Skeletal muscle cell (primary cell): ENCODE measurements at regions not wholly inside any gene's neighbourhood (a gene's known extent, or its start where the extent isn't known, plus 50 kb on each side); places are given as distances from the start of the nearest gene placed in this dataset.
"Not testable (repeated sequence)": the region's sequence is repeated elsewhere in the genome, so short reads cannot be mapped to it uniquely, and the experiment has no call there.

Experiments
- DNase-seq: peaks from one replicate; pipeline ENCODE4 v3.0.0-alpha.2; 2010; ENCODE audit warnings: low read depth
- H3K4me3 ChIP-seq: 2 replicates; pipeline ENCODE4 v1.5.1; 2011; ENCODE audit warnings: low read depth, mild to moderate bottlenecking, control low read depth, low read length, moderate library complexity

GRCh38 chr4:57981123-57981522, 870.9 kb upstream of the IGFBP7 start:
- no peak for DNase-seq
- H3K4me3 ChIP-seq: no peak overlapping the region

DNA sequence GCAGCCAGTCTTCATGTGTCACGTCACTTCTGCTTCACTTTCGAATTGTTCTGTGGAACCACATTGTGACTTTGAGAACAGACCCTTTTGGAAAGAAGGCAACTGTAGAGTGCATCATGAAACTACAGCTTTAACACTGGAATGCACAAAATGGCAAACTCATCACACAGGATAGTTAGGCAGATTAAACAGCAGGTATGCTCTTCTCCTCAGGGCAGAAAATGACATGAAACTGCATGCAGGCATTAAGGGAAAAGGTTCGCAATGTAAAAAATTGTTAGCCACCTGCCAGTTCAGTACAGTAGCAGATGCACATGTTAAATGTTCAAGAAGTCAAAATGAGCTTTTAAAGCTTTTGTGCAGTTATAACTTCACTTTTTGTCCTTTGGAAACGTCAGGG, 864.6 kb upstream of the IGFBP7 start:
- no peak for DNase-seq

GRCh38 chr4:57973819-57974218, 863.6 kb upstream of the IGFBP7 start:
- DNase-seq: no peak
- H3K4me3 ChIP-seq: no peak overlapping the region

More for the DNA sequence above, 864.6 kb upstream of the IGFBP7 start:
- H3K4me3 ChIP-seq: no peak overlapping the region

DNA sequence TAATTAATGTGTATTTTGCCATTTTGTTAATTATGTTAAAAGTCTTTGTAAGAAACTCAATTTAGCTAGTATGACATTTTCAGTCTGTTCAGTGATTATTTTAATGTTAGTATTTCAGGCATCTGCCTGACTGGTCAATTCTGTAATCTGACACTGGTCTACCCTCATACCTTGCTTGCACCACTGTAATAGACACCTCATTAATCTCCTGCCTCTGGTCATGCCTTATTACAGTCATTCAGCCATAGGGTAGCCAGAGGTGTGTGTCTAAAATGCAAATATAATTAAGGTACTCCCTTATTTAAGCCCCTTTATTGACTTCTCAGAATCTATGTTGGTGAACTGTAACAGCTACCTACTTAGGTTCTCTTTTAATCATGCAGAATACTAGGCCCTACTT, 861.1 kb upstream of the IGFBP7 start:
- H3K4me3 ChIP-seq: no peak overlapping the region

GRCh38 chr4:57966987-57967760, 857.0 kb upstream of the IGFBP7 start:
- DNase-seq: no peak
- H3K4me3 ChIP-seq: no peak overlapping the region

More for the DNA sequence above, 861.1 kb upstream of the IGFBP7 start:
- no peak for DNase-seq

DNA sequence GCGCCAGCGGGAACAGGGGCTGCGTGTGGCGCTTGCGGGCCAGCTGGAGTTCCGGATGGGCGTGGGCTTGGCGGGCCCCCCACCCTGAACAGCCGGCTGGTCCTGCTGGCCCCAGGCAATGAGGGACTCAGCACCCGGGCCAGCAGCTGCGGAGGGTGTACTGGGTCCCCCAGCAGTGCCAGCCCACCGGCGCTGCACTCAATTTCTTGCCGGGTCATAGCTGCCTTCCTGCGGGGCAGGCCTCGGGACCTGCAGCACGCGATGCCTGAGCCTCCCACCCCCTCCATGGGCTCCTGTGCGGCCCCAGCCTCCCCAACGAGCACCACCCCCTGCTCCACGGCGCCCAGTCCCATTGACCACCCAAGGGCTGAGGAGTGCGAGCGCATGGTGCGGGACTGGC, 855.2 kb upstream of the IGFBP7 start:
- DNase-seq, H3K4me3 ChIP-seq: not testable (repeated sequence)

DNA sequence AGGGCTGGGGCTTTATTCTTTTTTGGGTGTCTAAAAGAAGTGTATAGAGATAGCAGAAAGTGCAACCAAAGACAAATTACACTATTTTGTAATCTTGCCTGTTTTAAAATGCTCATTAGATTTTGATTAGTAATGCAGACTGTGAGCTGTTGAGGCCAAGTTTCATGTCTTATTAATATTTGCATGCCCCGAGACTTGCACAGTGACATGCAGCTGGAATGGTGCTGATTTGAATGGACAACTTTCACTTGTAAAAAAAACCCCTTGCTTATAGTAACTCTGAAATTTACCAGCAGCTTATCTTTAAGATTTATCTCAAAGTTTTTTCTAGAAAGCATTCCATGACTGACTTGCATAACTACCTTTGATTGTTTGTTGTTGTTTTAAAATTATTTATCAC, 835.1 kb upstream of the IGFBP7 start:
- no peak overlapping the region for H3K4me3 ChIP-seq
- DNase-seq: no peak

DNA sequence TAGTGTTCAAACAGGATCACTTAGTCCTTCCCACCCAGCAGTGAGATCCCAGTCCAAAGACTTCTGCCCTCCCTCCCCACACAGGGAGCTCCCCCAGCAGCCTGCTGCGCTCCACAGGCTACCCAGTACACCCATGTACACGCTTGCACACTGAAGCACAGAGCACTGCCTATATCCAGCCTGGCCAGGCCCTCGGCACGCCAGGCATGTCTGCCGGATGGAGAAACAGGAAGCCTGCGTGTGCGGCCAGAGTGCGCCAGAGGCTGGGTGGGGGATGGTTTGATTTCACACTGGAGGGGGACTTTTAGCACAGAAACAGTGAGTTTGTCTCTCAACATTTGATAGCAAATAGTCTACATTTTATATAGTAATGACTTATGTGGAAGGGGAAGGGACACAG, 833.5 kb upstream of the IGFBP7 start:
- DNase-seq: no peak
- H3K4me3 ChIP-seq: no peak overlapping the region

DNA sequence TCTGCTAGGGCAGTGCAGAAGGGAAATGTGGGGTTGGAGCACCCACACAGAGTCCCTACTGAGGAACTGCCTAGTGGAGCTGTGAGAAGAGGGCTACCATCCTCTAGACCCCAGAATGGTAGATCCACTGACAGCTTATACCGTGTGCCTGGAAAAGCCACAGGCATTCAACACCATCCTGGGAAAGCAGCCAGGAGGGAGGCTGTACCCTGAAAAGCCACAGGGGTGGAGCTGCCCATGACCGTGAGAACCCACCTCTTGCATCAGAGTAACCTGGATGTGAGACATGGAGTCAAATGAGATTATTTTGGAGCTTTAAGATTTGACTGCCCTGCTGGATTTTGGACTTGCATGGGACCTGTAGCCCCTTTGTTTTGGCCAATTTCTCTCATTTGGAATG, 827.1 kb upstream of the IGFBP7 start:
- DNase-seq, H3K4me3 ChIP-seq: not testable (repeated sequence)

- H3K4me3 ChIP-seq: no peak overlapping the region
- no peak for DNase-seq
These were observed 816.1 kb upstream of the IGFBP7 start for GRCh38 chr4:57926311-57926710.

GRCh38 chr4:57924951-57925350, 814.8 kb upstream of the IGFBP7 start:
- no peak overlapping the region for H3K4me3 ChIP-seq
- no peak for DNase-seq

- DNase-seq: no peak
- H3K4me3 ChIP-seq: no peak overlapping the region
These were observed 806.3 kb upstream of the IGFBP7 start for GRCh38 chr4:57916479-57916878.

- no peak for DNase-seq
- no peak overlapping the region for H3K4me3 ChIP-seq
These were observed 801.0 kb upstream of the IGFBP7 start for GRCh38 chr4:57911203-57911602.

GRCh38 chr4:57910151-57910550, 800.0 kb upstream of the IGFBP7 start:
- H3K4me3 ChIP-seq: no peak overlapping the region
- DNase-seq: no peak

DNA sequence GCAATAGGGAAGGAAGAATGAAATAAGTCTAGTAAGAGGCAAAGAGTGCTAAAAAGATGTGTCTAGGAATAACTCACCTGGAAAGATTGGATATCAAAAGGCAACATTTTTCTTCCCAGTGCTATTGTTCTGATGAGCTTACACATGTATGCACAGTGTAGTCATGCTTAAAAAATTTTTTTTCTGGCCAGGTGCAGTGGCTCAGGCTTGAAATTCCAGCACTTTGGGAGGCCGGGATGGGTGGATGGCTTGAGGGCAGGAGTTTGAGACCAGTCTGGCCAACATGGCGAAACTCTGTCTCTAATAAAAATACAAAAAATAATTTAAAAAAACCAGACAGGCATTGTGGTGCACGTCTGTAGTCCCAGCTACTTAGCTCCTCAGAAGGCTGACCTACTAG, 795.8 kb upstream of the IGFBP7 start:
- H3K4me3 ChIP-seq: no peak overlapping the region

GRCh38 chr4:57877047-57877458, 766.9 kb upstream of the IGFBP7 start:
- H3K4me3 ChIP-seq: no peak overlapping the region
- DNase-seq: no peak

More for the DNA sequence above, 795.8 kb upstream of the IGFBP7 start:
- no peak for DNase-seq

DNA sequence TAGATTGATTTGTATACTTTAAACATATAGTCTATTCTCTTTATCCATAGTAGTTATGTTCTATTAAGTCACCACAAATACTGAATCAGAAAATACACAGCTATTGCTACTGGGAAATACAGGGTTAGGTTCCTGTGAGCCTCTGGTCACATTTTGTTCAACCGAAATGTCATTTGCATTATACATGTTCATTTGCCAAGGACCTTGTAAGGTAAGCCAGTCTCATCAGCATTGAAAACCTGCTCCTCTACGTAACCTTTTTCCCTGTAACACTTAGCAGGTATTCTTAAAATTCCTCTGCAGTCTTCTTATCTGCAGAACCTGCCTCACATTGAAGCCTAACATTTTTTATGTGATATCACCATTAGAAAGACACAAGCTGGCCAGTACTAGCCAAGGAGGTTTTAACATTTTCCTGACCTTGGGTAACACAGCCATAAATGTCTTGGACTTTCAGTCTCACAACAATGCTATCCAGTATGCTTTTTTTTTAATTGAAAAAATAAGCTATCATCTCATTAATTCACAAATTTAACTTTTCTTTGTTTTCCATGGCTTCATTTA, 765.7 kb upstream of the IGFBP7 start:
- DNase-seq: no peak
- H3K4me3 ChIP-seq: no peak overlapping the region

DNA sequence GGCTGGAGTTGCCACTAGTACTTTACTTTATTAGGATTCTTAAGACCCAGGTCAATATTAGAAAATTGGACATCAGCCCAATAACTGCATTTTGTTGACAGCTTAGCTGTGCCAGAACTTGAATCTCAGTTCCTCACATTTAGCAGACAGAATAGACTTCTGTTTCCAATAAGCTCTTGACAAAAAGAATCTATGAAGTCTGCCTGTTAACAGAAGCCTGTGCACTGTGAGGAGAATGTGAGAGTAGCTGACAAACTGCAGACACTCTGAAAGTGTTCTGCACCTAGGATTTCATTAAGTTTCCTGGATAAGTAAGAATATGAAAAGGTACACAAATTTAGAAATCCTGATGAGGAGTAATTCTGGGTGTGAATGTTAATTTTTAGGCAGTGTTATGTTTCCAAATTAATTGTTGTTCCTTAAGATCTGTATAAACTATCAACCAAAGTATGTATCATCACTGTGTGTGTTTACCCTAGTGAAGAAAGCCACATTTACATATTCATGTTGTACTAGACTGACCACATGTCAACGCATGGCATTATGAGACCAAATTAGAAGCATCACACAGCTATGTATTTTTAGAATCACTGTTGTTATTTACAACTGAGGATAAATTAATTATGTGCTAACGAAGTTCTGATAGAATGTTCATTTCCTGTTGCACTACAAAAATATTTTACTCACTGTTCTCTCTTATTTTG, 756.4 kb upstream of the IGFBP7 start:
- DNase-seq: no peak

DNA sequence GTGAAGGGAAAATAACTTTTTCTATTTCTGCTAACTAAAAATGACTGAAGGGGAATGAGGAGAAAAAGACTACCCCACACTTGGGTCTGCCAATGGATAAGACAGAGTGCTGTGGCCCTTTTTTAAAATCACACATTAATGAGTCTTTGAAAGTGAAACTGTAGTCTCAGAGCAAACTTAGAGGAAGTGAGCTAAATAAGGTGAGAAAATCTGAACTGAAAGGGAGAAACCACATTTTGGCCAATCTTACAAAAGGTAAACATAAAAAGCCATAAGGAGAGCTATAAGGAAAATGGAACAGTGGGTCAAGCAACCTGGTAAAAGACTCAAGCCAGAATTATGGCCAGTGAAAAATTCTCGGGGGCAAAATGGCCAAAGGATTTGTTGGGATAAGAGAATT, 755.1 kb upstream of the IGFBP7 start:
- no peak overlapping the region for H3K4me3 ChIP-seq
- DNase-seq: no peak

More for the DNA sequence above, 756.4 kb upstream of the IGFBP7 start:
- no peak overlapping the region for H3K4me3 ChIP-seq

DNA sequence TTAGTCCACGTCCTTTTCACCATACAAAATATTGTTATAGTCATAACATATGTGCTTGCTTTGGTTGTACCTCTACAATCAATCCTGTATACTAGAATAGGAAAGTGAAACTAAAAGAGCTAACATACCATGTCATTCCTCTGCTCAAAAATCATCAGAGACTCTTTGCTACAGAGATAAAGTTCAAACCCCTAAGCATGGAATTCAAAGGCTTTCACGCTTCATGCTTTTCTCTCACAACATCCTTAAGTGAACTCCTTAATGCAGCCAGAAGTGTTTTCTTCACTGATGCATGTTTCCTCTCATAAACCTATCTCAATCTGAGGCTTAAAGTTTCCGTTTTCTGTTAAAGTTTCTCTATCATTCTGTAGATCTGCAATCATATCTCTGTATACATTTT, 744.6 kb upstream of the IGFBP7 start:
- DNase-seq: no peak
- H3K4me3 ChIP-seq: no peak overlapping the region

DNA sequence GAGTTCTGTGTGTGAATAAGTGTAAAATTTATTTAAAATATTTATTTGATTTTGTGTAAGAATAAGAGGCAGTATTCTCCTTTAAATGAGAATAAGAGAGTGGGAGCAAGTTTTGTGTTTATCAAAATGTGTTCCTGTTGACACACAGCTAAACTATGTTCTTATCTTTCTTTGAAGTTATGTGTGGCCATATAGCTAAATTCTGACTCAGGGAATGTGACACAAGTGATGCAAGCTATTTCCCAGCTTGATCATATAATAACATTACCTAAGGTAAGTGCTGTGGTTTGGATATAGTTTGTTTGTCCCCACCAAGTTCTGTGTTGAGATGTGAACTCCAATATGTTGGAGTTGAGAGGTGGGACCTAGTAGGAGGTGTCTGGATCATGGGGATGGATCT, 740.0 kb upstream of the IGFBP7 start:
- no peak for DNase-seq
- no peak overlapping the region for H3K4me3 ChIP-seq
